ENCODE measurements at regions not wholly inside any gene's neighbourhood (a gene's known extent, or its start where the extent isn't known, plus 50 kb on each side); places are given as distances from the start of the nearest gene placed in this dataset.

DNA sequence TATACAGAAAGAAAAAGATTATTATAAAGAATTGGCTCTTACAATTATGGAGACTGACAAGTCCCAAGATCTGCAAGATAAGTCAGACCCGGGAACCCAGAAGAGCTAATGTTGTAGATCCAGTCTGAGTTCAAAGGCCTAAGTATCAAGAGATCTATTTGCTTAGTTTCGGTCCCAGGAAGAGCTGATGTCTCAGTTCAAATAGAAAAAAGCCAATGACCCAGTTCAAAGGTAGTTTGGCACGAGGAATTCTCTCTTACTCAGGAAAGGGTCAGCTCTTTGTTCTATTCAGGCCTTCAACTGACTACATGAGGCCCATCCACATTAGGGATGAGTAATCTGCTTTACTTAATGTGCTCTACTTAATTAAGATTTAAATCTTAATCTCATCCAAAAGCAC, 128.3 kb upstream of the PLCXD3 start (continued):
- TF ChIP-seq, protein P1, sequence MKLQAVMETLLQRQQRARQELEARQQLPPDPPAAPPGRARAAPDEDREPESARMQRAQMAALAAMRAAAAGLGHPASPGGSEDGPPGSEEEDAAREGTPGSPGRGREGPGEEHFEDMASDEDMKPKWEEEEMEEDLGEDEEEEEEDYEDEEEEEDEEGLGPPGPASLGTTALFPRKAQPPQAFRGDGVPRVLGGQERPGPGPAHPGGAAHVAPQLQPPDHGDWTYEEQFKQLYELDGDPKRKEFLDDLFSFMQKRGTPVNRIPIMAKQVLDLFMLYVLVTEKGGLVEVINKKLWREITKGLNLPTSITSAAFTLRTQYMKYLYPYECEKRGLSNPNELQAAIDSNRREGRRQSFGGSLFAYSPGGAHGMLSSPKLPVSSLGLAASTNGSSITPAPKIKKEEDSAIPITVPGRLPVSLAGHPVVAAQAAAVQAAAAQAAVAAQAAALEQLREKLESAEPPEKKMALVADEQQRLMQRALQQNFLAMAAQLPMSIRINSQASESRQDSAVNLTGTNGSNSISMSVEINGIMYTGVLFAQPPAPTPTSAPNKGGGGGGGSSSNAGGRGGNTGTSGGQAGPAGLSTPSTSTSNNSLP (IDR thresholded peaks at IDR 0.05; ENCODE audit: low read depth, low read length): peak; percentile 80
- TF ChIP-seq RCOR2 (CRISPR knock-in tag; IDR thresholded peaks at IDR 0.05): peak; percentile 91
- peak; percentile 43; the same call in 1 of the 2 replicates for TF ChIP-seq ZBTB20 (CRISPR knock-in tag; IDR thresholded peaks at IDR 0.05; ENCODE audit: borderline replicate concordance, low read depth)
- TF ChIP-seq, protein P2, sequence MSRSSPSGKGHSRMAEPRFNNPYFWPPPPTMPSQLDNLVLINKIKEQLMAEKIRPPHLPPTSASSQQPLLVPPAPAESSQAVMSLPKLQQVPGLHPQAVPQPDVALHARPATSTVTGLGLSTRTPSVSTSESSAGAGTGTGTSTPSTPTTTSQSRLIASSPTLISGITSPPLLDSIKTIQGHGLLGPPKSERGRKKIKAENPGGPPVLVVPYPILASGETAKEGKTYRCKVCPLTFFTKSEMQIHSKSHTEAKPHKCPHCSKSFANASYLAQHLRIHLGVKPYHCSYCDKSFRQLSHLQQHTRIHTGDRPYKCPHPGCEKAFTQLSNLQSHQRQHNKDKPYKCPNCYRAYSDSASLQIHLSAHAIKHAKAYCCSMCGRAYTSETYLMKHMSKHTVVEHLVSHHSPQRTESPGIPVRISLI (CRISPR knock-in tag; IDR thresholded peaks at IDR 0.05; ENCODE audit: borderline replicate concordance): peak; percentile 77; the same call in 1 of the 2 replicates
- TF ChIP-seq ZNF878 (CRISPR knock-in tag; IDR thresholded peaks at IDR 0.05): 0 out of 2 replicates have a peak, but pooled peaks have one; percentile 28
- TF ChIP-seq ZNF205 (CRISPR knock-in tag; IDR thresholded peaks at IDR 0.05): peak; percentile 55; the same call in 1 of the 2 replicates
- no peak for TF ChIP-seq KLF13 (CRISPR knock-in tag; IDR thresholded peaks at IDR 0.05)
- TF ChIP-seq SATB2 (CRISPR knock-in tag; IDR thresholded peaks at IDR 0.05): 0 out of 2 replicates have a peak, but pooled peaks have one; percentile 71
- peak; percentile 46; the same call in 1 of the 2 replicates for TF ChIP-seq THAP11 (CRISPR knock-in tag; IDR thresholded peaks at IDR 0.05)
- no peak for TF ChIP-seq TCF12 (IDR thresholded peaks at IDR 0.05)
- TF ChIP-seq TCF12 (CRISPR knock-in tag; IDR thresholded peaks at IDR 0.05): 0 out of 2 replicates have a peak, but pooled peaks have one; percentile 56
- no peak for TF ChIP-seq REPIN1 (CRISPR knock-in tag; IDR thresholded peaks at IDR 0.05; ENCODE audit: borderline replicate concordance, low read depth)
- TF ChIP-seq, protein P3, sequence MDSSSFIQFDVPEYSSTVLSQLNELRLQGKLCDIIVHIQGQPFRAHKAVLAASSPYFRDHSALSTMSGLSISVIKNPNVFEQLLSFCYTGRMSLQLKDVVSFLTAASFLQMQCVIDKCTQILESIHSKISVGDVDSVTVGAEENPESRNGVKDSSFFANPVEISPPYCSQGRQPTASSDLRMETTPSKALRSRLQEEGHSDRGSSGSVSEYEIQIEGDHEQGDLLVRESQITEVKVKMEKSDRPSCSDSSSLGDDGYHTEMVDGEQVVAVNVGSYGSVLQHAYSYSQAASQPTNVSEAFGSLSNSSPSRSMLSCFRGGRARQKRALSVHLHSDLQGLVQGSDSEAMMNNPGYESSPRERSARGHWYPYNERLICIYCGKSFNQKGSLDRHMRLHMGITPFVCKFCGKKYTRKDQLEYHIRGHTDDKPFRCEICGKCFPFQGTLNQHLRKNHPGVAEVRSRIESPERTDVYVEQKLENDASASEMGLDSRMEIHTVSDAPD (CRISPR knock-in tag; IDR thresholded peaks at IDR 0.05): no peak
- TF ChIP-seq ISL2 (CRISPR knock-in tag; IDR thresholded peaks at IDR 0.05): peak; percentile 98
- TF ChIP-seq NFE2 (CRISPR knock-in tag; IDR thresholded peaks at IDR 0.05): no peak
- peak; percentile 82 for TF ChIP-seq NCOR1 (IDR thresholded peaks at IDR 0.05; ENCODE audit: borderline replicate concordance, low read length)
- TF ChIP-seq FOXK1 (CRISPR knock-in tag; IDR thresholded peaks at IDR 0.05; ENCODE audit: borderline replicate concordance, low read depth): 0 out of 2 replicates have a peak, but pooled peaks have one; percentile 23
- TF ChIP-seq, protein P4, sequence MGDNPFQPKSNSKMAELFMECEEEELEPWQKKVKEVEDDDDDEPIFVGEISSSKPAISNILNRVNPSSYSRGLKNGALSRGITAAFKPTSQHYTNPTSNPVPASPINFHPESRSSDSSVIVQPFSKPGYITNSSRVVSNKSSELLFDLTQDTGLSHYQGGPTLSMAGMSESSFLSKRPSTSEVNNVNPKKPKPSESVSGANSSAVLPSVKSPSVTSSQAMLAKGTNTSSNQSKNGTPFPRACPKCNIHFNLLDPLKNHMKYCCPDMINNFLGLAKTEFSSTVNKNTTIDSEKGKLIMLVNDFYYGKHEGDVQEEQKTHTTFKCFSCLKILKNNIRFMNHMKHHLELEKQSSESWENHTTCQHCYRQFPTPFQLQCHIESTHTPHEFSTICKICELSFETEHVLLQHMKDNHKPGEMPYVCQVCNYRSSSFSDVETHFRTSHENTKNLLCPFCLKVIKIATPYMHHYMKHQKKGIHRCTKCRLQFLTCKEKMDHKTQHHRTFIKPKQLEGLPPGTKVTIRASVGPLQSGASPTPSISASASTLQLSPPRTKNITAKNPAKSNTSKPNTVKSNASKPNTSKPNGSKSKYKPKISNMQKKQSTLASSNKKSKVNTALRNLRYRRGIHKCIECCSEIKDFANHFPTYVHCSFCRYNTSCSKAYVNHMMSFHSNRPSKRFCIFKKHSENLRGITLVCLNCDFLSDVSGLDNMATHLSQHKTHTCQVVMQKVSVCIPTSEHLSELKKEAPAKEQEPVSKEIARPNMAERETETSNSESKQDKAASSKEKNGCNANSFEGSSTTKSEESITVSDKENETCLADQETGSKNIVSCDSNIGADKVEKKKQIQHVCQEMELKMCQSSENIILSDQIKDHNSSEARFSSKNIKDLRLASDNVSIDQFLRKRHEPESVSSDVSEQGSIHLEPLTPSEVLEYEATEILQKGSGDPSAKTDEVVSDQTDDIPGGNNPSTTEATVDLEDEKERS (CRISPR knock-in tag; IDR thresholded peaks at IDR 0.05): peak; percentile 91
- TF ChIP-seq, protein P5, sequence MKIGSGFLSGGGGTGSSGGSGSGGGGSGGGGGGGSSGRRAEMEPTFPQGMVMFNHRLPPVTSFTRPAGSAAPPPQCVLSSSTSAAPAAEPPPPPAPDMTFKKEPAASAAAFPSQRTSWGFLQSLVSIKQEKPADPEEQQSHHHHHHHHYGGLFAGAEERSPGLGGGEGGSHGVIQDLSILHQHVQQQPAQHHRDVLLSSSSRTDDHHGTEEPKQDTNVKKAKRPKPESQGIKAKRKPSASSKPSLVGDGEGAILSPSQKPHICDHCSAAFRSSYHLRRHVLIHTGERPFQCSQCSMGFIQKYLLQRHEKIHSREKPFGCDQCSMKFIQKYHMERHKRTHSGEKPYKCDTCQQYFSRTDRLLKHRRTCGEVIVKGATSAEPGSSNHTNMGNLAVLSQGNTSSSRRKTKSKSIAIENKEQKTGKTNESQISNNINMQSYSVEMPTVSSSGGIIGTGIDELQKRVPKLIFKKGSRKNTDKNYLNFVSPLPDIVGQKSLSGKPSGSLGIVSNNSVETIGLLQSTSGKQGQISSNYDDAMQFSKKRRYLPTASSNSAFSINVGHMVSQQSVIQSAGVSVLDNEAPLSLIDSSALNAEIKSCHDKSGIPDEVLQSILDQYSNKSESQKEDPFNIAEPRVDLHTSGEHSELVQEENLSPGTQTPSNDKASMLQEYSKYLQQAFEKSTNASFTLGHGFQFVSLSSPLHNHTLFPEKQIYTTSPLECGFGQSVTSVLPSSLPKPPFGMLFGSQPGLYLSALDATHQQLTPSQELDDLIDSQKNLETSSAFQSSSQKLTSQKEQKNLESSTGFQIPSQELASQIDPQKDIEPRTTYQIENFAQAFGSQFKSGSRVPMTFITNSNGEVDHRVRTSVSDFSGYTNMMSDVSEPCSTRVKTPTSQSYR (CRISPR knock-in tag; IDR thresholded peaks at IDR 0.05; ENCODE audit: borderline replicate concordance): peak; percentile 22; the same call in 1 of the 2 replicates
- TF ChIP-seq ZSCAN20 (CRISPR knock-in tag; IDR thresholded peaks at IDR 0.05; ENCODE audit: borderline replicate concordance): peak; percentile 81; the same call in 1 of the 2 replicates
